BLaER1 (cell line): ENCODE measurements at regions not wholly inside any gene's neighbourhood (a gene's known extent, or its start where the extent isn't known, plus 50 kb on each side); places are given as distances from the start of the nearest gene placed in this dataset.
A peak's percentile ranks its signal among the peaks of the same experiment; 100 is the strongest.

ENCODE experiments used
- H3K27ac ChIP-seq: shearing (Covaris generic); formaldehyde crosslinking; 2 replicates; pipeline ENCODE4 v1.8.1; 2022
- H3K27me3 ChIP-seq: shearing (Covaris generic); formaldehyde crosslinking; 2 replicates; pipeline ENCODE4 v1.8.1; 2022
- H3K36me3 ChIP-seq: shearing (Covaris generic); formaldehyde crosslinking; 2 replicates; pipeline ENCODE4 v1.8.1; 2022
- H3K4me1 ChIP-seq: shearing (Covaris generic); formaldehyde crosslinking; 2 replicates; pipeline ENCODE4 v1.8.1; 2022
- H3K4me2 ChIP-seq: shearing (Covaris generic); formaldehyde crosslinking; 2 replicates; pipeline ENCODE4 v1.8.1; 2022
- H3K4me3 ChIP-seq: shearing (Covaris generic); formaldehyde crosslinking; 2 replicates; pipeline ENCODE4 v1.8.1; 2022
- H3K9ac ChIP-seq: shearing (Covaris generic); formaldehyde crosslinking; 2 replicates; pipeline ENCODE4 v1.8.1; 2022
- H3K9me3 ChIP-seq: shearing (Covaris generic); formaldehyde crosslinking; 2 replicates; pipeline ENCODE4 v1.8.1; 2022
- H4K20me1 ChIP-seq: shearing (Covaris generic); formaldehyde crosslinking; 2 replicates; pipeline ENCODE4 v1.8.1; 2022
- Cebpa-rat ChIP-seq: shearing (Covaris generic); IDR thresholded peaks from 2 replicates; pipeline ENCODE4 v1.8.1; 2022

DNA sequence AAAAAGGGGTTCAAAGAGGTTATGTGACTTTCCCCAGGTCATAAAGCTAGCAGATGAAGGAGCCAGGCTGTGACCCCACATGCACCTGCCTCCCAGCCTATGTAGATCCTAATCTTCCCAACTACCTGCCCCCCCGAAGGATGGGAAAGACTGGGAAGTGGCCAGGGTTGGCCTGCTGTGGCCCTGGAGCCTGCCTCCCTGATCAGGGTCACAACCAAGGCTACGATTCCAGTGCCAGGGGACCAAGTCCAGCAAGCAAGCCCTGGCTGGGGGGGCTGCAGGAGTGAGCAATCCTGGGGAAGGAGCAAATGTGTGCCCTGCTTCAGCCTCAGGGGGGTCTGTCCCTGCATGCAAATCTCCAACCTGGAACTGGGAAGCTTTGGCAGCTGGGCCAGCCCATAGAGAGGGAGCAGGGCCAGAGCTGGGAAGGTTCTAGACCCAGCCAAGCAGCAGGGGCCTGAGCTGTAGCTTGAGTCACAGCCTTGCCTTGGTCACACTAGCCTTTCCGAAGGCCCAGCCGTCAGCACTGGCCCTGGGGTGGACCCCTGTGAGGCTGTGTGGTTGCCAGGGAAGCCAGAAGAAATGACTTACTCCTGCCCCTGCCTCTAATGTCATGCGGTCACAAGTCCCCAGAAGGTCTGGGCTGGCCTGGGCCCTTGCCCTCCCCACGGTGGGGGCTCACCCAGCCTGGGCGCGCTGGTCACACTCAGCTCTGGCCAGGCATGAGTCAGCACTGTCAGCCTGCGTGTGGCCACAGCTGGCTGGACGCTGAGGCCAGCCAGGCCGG is 96.4 kb upstream of the ZMIZ1 start:
- Histone ChIP-seq H3K9me3 (no peaks in the 10 kb centered on the region), H3K4me1 (peaks cover 66% of the 10 kb centered on the region), H3K36me3 (no peaks in the 10 kb centered on the region), H4K20me1 (no peaks in the 10 kb centered on the region), H3K27ac (no peak overlapping the region), H3K27me3 (peaks cover 13% of the 10 kb centered on the region; the same call in 1 of the 2 replicates), H3K4me2 (peak overlapping the region; percentile 94), H3K4me3 (no peak overlapping the region), H3K9ac (no peak overlapping the region)
- TF ChIP-seq Cebpa-rat = no peak

DNA sequence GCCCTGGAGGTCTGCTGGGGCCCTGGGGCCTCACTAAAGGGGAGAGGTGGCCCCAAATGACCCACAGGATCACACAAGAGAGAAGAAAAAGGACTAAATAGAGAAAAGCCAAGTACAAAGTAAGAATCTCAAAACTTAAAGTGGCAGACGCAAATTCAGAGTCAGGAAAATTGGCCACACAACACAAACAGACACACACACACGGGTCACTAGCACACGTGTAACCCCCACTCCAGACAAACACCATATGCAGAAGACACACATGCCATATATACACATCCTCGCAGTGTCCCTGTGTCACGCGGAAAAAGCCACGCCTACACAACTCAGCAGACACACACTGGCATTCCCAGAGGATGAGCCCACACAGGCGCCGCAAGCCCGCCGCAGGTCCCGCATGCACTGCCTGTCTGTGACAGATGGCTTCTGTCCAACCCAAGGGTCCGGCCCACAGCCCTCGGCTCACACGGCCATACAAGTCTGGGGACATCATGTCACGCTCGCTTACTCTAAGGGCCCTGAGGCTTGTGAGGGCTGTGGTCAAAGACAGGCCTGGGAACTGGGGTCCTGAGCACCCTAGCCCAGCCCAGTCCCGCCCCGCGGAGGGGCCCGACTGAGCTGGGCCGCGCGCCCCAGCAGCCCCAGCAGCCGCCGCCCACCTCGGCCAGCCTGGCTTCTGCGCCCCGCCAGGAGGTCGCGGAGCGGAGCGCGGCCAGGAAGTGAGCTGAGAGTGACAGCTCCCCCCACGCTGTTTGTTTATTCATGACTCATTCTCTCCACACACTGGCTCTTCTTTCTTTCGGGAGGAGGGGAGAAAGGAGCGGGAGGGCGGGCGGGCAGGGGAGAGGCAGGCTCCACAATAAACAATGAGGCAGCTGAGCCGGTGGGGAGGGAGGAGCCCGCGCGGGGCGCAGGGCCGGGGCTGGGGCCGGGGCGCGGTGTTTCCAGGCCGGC is 95.5 kb upstream of the ZMIZ1 start:
- Histone ChIP-seq H4K20me1 (no peaks in the 10 kb centered on the region), H3K36me3 (no peaks in the 10 kb centered on the region), H3K4me3 (peak overlapping the region; percentile 63), H3K9ac (peak overlapping the region; percentile 61; the same call in 1 of the 2 replicates), H3K27ac (no peak overlapping the region; the same call in 1 of the 2 replicates), H3K9me3 (no peaks in the 10 kb centered on the region), H3K4me1 (peaks cover 58% of the 10 kb centered on the region), H3K4me2 (peak overlapping the region; percentile 94), H3K27me3 (peaks cover 13% of the 10 kb centered on the region; the same call in 1 of the 2 replicates)
- no peak for TF ChIP-seq Cebpa-rat

DNA sequence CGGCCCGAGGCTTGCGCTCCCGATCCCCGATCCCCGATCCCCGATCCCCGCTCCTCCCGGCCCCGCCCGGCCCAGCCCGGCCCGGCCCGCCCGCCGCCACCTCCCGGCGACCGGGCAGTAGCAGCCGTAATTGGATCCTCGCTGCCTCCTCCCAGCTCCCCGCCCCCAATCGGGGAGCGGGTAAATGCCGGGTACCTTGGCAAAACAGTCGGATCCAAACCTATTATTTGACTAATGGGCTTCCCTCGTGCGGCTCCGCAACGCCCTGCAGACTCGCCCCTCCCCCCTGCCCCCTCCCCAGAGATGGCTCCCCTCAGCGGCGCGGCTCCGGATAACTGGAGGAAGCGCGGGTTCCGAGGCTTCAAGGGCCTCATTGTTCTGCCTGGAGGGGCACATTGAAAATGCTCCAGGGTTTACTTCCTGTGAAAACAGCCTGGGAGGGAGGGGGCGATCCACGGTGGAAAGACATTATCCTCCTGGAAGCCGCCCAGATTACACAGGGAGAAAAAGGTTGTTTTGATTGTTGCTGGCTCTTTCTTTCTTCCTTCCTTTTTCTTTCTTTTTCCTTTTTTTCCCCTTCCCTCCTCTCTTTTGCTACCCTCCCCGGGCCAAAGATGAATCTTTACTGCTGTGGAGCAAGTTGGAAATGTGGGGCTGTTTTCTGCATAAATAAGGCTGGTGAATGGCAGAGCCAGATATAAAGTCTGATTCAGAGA is 94.7 kb upstream of the ZMIZ1 start:
- peak overlapping the region; percentile 61; the same call in 1 of the 2 replicates for H3K27ac ChIP-seq
- peak overlapping the region; percentile 76 for H3K4me2 ChIP-seq
- TF ChIP-seq Cebpa-rat = no peak
- peak overlapping the region; percentile 63 for H3K4me3 ChIP-seq
- no peaks in the 10 kb centered on the region for H3K36me3 ChIP-seq
- H4K20me1 ChIP-seq = no peaks in the 10 kb centered on the region
- no peaks in the 10 kb centered on the region for H3K9me3 ChIP-seq
- peaks cover 49% of the 10 kb centered on the region for H3K4me1 ChIP-seq
- H3K27me3 ChIP-seq = peaks cover 13% of the 10 kb centered on the region; the same call in 1 of the 2 replicates
- H3K9ac ChIP-seq = peak overlapping the region; percentile 21; the same call in 1 of the 2 replicates

DNA sequence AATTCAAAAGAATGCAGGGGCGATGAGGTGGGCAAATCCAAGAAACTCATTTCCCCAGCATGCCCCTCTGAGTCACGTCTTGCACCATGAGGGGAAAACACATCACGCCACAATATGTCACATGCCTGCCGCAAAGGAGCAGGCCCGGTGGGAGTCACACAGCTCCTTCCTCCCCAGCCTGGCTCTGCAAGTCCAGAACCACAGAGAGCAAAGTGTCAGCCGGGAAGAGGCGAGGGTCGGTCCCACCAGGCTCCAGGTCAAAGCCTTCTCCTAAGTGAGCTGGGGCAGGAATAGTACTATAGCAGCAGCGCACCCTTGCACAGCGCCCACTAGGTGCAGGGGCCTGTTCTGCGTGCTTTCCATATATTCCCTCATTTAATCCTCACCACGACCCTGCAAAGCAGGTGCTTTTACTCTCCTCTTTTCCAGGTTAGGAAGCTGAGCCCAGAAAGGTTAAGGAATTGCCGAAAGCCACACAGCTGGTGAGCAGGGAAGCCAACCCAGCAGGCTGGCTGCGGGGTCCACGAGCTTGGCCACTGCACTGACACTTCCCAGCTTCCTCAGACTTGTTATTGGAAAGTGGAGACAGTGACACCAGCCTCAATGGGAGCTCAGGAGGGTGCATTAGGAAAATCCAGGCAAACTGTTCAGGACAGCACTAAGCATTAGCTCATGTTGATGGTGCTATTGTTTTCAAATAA is 94.0 kb upstream of the ZMIZ1 start:
- Histone ChIP-seq H3K9me3 (no peaks in the 10 kb centered on the region), H3K4me3 (peak overlapping the region; percentile 63), H3K27me3 (peaks cover 13% of the 10 kb centered on the region; the same call in 1 of the 2 replicates), H3K9ac (peak overlapping the region; percentile 21; the same call in 1 of the 2 replicates), H4K20me1 (no peaks in the 10 kb centered on the region), H3K36me3 (no peaks in the 10 kb centered on the region), H3K4me2 (peak overlapping the region; percentile 76), H3K27ac (peak overlapping the region; percentile 61; the same call in 1 of the 2 replicates), H3K4me1 (peaks cover 42% of the 10 kb centered on the region)
- TF ChIP-seq Cebpa-rat = no peak

DNA sequence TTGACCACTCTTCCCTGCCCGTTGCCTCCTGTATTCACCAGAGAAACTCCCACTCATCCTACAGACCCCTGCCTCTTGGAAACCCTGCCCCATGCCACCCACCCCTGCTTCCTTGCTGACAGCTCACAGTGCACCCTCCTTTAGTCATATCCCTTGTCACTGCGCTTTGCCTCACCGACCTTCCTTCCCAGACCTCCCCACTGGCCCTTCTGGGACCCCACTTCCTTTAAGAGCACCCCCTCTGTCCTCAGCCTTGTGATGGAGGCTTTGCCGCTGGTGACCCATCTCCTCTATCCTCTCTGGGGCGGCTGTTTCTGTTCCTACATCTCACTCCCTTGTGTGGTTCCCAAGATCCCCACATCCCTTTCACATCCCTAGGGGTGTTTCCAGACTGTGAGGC is 92.8 kb upstream of the ZMIZ1 start:
- no peak overlapping the region for H3K27ac ChIP-seq
- TF ChIP-seq Cebpa-rat = no peak
- H3K9me3 ChIP-seq = no peaks in the 10 kb centered on the region
- no peaks in the 10 kb centered on the region for H3K36me3 ChIP-seq
- no peak overlapping the region for H3K4me3 ChIP-seq
- H3K27me3 ChIP-seq = peaks cover 13% of the 10 kb centered on the region; the same call in 1 of the 2 replicates
- H4K20me1 ChIP-seq = no peaks in the 10 kb centered on the region
- H3K4me2 ChIP-seq = peak overlapping the region; percentile 76
- peaks cover 34% of the 10 kb centered on the region for H3K4me1 ChIP-seq
- no peak overlapping the region for H3K9ac ChIP-seq

DNA sequence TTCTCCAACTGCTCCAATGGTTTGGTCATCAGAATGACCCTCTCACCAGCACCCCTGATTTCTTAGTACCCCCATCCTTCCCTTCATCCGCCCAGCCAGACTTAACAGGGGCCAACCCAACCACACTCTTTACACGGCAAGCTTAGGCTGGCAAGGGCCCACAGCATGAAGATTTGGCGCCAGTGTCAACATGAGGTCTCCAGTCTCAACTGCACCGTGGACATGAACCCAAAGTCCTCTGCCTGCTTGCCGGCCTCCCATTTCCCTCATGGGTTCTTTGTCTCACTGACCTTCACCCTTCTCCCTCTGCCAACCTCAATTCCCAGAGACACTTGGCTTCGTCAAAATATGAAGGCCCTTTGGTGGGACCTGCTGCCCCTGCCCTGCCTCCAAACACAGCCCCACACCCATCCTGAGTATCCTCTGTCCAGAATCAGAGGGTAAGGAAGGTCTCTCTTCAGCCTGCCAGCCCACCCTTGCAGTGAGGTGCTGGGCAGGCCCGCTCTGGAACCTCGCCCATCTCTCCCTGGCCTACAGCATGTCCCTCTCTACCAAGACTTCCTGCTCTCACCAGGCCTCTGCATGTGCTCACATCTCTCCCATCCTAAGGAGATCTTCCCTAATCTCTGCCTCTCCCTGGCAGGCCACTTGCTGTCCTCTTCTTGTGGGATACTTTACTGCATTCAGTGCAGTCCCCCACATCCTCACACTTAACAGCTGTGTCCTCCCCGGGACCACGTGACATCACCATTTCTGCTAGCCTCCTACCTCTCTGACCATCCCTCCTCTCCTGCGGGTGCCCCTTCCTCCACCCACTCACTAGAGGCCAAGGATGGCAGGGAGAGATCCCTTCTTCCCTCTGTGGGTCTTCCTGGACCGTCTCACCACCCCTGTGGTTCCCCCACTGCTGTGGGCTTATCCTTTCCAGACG is 91.7 kb upstream of the ZMIZ1 start:
- H3K27ac ChIP-seq = no peak overlapping the region
- no peak overlapping the region for H3K9ac ChIP-seq

DNA sequence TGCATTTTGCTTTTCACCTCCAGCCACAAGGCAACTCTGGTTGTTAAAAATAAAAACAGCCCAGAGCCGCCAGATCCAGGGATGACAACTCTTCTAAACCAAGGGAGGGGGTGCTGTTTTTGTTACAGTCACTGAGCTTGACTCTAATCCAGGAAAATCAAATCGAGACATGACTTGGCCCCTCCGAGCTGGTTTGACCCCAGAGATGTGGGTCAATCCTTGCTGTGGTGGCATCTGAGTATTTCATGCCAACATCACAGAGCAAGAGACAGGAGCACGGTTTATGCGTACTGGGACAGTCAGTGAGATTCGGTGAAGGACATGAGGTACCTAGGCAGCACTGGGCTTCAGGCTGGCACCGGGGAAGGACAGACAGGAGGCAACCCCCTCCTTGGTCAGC is 88.8 kb upstream of the ZMIZ1 start:
- no peaks in the 10 kb centered on the region for H3K36me3 ChIP-seq
- H3K4me3 ChIP-seq = no peak overlapping the region
- no peaks in the 10 kb centered on the region for H3K9me3 ChIP-seq
- H3K27ac ChIP-seq = no peak overlapping the region
- H3K27me3 ChIP-seq = peaks cover 13% of the 10 kb centered on the region; the same call in 1 of the 2 replicates
- TF ChIP-seq Cebpa-rat = no peak
- no peak overlapping the region for H3K4me2 ChIP-seq
- no peak overlapping the region for H3K9ac ChIP-seq
- H4K20me1 ChIP-seq = no peaks in the 10 kb centered on the region
- peaks cover 17% of the 10 kb centered on the region for H3K4me1 ChIP-seq

More for the DNA sequence above, 91.7 kb upstream of the ZMIZ1 start:
- Histone ChIP-seq H3K36me3 (no peaks in the 10 kb centered on the region), H3K4me2 (no peak overlapping the region), H3K27me3 (peaks cover 13% of the 10 kb centered on the region; the same call in 1 of the 2 replicates), H3K4me1 (peaks cover 38% of the 10 kb centered on the region), H3K4me3 (no peak overlapping the region), H3K9me3 (no peaks in the 10 kb centered on the region), H4K20me1 (no peaks in the 10 kb centered on the region)
- no peak for TF ChIP-seq Cebpa-rat

DNA sequence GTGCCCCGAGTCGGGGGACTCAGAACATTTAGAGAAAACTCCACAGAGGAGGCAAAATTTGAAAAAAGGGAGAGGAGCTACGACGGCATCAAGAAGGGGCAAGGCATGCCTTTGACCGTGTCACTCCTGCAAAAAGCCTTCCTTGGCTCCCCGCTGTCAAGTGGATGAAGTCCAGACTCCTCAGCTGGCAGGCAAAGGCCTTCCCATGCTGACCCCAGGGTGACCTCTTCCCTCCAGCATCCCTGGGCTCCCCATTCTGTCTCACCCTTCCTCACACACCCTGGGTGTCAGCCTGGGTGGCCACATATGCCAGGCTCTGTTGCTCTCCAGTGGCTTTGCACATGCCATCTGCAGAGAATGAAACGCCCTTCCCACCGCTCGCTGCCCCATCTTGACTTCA is 88.4 kb upstream of the ZMIZ1 start:
- no peak overlapping the region for H3K9ac ChIP-seq
- peaks cover 13% of the 10 kb centered on the region; the same call in 1 of the 2 replicates for H3K27me3 ChIP-seq
- peaks cover 13% of the 10 kb centered on the region for H3K4me1 ChIP-seq
- H3K4me3 ChIP-seq = no peak overlapping the region
- H3K9me3 ChIP-seq = no peaks in the 10 kb centered on the region
- no peaks in the 10 kb centered on the region for H3K36me3 ChIP-seq
- no peak for TF ChIP-seq Cebpa-rat
- H3K27ac ChIP-seq = no peak overlapping the region
- H3K4me2 ChIP-seq = no peak overlapping the region
- no peaks in the 10 kb centered on the region for H4K20me1 ChIP-seq
